ENCODE measurements at regions not wholly inside any gene's neighbourhood (a gene's known extent, or its start where the extent isn't known, plus 50 kb on each side); places are given as distances from the start of the nearest gene placed in this dataset.

DNA sequence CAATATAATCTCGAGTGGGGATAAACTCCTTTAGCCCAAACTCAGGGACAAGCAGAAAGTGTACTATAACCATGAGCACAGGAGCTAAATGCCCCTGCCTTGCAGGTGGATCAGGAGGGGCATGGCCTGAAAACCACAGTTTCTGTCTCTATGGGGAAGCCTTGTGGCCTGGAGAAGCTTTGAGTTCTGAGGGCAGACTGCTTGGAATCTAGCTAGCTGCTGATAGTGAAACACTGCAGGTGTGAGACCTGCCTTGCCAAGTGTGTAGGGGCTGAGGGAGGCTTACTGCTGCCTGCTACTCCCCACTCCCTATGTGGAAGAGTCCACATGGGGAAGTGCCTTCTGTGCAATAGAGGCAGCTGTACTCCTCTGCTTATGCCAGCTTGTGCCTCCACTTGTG lies 352.3 kb upstream of the OR4E1 start:
- ChIA-PET CTCF (interaction anchor here (0.9 kb wide), 1 partner anchor 23 kb away, joined by 6 read pairs; no protein-coding TSS in a partner anchor), POLR2A (no interaction called here)
- no peak for DNase-seq
- H3K9me3 Mint-ChIP-seq: no peaks in the 10 kb centered on the region
- H3K36me3 Mint-ChIP-seq: no peaks in the 10 kb centered on the region
- intact Hi-C loops (cut with micrococcal nuclease): no loop called here
- H3K27me3 Mint-ChIP-seq: no peaks in the 10 kb centered on the region
- H3K4me3 Mint-ChIP-seq: no peak overlapping the region
- no peak overlapping the region for H3K27ac Mint-ChIP-seq
- H3K4me1 Mint-ChIP-seq (ENCODE audit: low read depth): peaks cover 2% of the 10 kb centered on the region

DNA sequence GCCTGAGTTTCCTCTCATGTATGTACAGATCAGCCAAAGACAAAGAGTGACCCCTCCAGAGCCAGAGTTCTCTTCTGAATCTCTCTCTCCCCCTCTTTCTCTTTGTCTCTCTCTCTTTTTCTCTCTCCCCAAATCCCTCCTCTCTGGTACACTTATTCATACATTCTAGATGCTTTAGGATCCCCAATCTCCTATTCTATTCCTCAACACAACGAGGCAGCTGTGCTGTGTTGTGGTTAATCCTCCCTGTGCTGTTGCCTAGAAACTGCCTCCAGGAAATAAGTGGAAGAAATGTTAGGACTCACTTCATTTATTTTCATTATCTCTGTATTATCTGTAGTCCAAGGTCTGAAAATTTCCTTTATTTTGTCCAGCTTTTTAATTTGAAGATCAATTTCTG lies 350.5 kb upstream of the OR4E1 start:
- Mint-ChIP-seq H3K9me3 (no peaks in the 10 kb centered on the region), H3K4me1 (ENCODE audit: low read depth) (peaks cover 2% of the 10 kb centered on the region), H3K36me3 (no peaks in the 10 kb centered on the region), H3K27ac (no peak overlapping the region), H3K4me3 (no peak overlapping the region), H3K27me3 (no peaks in the 10 kb centered on the region)
- intact Hi-C loops (cut with micrococcal nuclease): no loop called here
- POLR2A ChIA-PET: no interaction called here
- CTCF ChIA-PET: no interaction called here
- no peak for DNase-seq

DNA sequence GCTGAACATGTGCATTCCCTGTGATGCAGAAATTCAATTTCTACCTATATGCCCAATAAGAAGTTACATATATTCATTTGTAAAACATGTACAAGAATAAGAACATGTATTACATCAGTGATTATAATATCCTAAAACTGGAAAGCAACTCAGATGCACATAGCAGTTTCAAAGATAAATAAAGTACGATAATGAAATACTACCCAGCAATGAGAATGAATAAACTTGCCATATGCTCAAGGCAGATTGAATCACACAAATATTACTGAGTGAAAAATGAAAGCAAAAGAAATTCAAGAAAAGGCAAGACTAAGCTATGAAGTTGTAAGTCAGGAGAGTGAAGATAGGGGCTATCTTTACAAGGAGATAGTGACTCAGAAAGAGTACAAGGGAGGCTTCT lies 345.3 kb upstream of the OR4E1 start:
- intact Hi-C loops (cut with micrococcal nuclease): no loop called here
- no peak overlapping the region for H3K4me3 Mint-ChIP-seq
- H3K36me3 Mint-ChIP-seq: no peaks in the 10 kb centered on the region
- ChIA-PET POLR2A (no interaction called here), CTCF (interaction anchor here (1.4 kb wide), 1 partner anchor 101 kb away, joined by 5 read pairs; no protein-coding TSS in a partner anchor)
- no peak overlapping the region for H3K27ac Mint-ChIP-seq
- H3K9me3 Mint-ChIP-seq: no peaks in the 10 kb centered on the region
- no peak for DNase-seq
- no peaks in the 10 kb centered on the region for H3K4me1 Mint-ChIP-seq (ENCODE audit: low read depth)
- H3K27me3 Mint-ChIP-seq: no peaks in the 10 kb centered on the region

DNA sequence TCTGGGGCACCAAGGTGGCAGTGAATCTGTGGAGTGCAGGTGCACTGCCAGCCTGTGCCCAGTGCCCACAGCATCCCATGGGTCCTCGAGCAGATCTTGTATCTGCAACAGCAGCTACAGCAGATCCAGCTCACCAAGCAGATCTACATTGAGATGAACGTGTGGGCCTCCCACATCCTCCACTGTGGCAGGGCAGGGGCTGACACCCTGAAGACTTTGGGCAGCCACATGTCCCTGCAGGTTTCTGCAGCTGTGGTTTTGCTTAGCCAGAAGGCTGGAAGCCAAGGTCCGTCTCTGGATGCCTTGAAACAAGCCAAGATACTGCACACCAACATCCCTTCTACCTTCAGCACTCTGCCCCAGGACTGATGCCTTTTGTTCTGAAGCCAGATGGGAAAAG lies 338.8 kb upstream of the OR4E1 start:
- H3K27me3 Mint-ChIP-seq: no peaks in the 10 kb centered on the region
- POLR2A ChIA-PET: no interaction called here
- no peaks in the 10 kb centered on the region for H3K9me3 Mint-ChIP-seq
- CTCF ChIA-PET: no interaction called here
- no peak for DNase-seq
- no peaks in the 10 kb centered on the region for H3K36me3 Mint-ChIP-seq
- H3K4me3 Mint-ChIP-seq: no peak overlapping the region
- intact Hi-C loops (cut with micrococcal nuclease): no loop called here
- no peak overlapping the region for H3K27ac Mint-ChIP-seq
- H3K4me1 Mint-ChIP-seq (ENCODE audit: low read depth): peaks cover 2% of the 10 kb centered on the region

DNA sequence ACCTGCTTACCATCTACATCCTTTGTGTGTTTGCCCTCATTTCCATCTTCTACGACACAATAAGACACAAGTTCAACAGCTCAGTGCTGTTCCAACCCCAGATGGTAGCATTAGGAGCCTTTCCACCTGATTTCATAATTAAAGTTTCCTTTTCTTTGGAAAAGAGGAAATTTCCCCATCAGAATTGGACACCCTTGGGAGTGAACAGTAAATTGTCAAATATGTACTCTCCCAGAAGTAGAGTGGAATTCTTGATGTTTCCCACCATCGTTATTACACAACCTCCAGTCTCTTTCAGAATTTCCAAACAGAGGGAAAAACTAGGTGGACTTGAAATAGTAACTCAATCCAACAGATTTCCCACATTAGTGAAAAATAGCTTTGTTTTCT lies 337.6 kb upstream of the OR4E1 start:
- peaks cover 2% of the 10 kb centered on the region for H3K36me3 Mint-ChIP-seq
- POLR2A ChIA-PET: no interaction called here
- H3K9me3 Mint-ChIP-seq: no peaks in the 10 kb centered on the region
- no peak for DNase-seq
- CTCF ChIA-PET: interaction anchor here (1.3 kb wide), 1 partner anchor 29 kb away, joined by 3 read pairs; no protein-coding TSS in a partner anchor
- H3K27me3 Mint-ChIP-seq: no peaks in the 10 kb centered on the region
- no peak overlapping the region for H3K27ac Mint-ChIP-seq
- H3K4me3 Mint-ChIP-seq: no peak overlapping the region
- peaks cover 13% of the 10 kb centered on the region for H3K4me1 Mint-ChIP-seq (ENCODE audit: low read depth)
- intact Hi-C loops (cut with micrococcal nuclease): no loop called here

DNA sequence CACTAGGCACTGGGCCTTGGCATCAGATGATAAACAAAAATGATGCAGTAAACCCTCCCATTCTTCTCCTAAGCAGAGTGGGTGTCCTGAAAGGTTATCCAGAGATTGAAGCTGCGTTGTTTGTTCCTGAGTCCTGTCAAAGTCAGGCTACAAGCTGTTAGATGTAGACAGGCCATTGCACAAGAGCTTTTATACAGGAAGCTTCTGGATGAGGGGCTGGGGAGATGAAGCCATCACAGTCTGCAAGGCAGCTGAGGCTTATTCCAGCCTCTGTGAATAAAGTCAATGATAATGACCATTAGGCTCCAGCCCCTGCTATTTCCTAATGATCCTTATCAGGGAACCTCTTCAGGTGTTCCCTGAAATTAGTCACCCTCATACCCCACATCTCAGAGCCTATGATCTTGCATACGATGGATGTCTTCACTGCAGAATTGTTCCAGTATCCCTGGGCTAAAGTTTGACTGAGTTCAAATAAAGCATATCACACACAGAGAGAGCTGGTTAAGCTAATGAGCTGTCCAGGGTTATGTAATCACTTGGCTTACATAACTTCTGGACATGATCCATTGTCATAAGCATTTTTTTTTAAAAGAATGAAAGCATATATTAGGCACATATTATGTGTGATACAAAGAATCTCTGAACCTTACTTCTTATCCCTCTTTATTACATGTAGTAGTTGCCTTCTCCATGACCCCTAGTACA lies 337.1 kb upstream of the OR4E1 start:
- CTCF ChIA-PET: interaction anchor here (1.3 kb wide), 1 partner anchor 30 kb away, joined by 3 read pairs; no protein-coding TSS in a partner anchor
- intact Hi-C loops (cut with micrococcal nuclease): no loop called here
- Mint-ChIP-seq H3K9me3 (no peaks in the 10 kb centered on the region), H3K27ac (no peak overlapping the region), H3K36me3 (peaks cover 2% of the 10 kb centered on the region), H3K27me3 (no peaks in the 10 kb centered on the region), H3K4me1 (ENCODE audit: low read depth) (peaks cover 13% of the 10 kb centered on the region), H3K4me3 (no peak overlapping the region)
- POLR2A ChIA-PET: no interaction called here
- no peak for DNase-seq

DNA sequence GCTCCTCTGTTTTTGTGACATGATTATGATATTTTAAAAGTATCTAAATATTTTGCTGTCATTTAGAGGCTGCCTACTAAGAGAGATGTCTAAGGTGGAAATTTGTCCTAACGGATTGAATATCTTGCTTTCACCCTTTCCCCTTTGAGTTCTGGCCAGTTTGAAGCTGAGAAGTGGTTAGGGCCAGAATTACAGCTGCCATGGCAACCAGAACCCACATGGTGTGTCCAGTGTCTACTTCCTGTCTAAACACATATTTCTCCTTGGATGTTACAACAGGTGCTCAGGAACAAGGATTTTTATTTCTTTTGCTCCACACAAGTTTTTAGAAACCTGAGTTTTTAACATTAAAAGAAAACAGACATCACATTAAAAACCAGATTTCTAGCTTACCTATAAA lies 335.1 kb upstream of the OR4E1 start:
- DNase-seq: no peak
- Mint-ChIP-seq H3K27ac (peak overlapping the region; percentile 69), H3K9me3 (no peaks in the 10 kb centered on the region), H3K4me3 (no peak overlapping the region), H3K27me3 (no peaks in the 10 kb centered on the region), H3K4me1 (ENCODE audit: low read depth) (peaks cover 13% of the 10 kb centered on the region), H3K36me3 (peaks cover 2% of the 10 kb centered on the region)
- CTCF ChIA-PET: interaction anchor here (0.6 to 1.5 kb wide), 2 partner anchors 30 to 31 kb away, joined by 3 to 5 read pairs; no protein-coding TSS in a partner anchor
- intact Hi-C loops (cut with micrococcal nuclease): no loop called here
- POLR2A ChIA-PET: no interaction called here

DNA sequence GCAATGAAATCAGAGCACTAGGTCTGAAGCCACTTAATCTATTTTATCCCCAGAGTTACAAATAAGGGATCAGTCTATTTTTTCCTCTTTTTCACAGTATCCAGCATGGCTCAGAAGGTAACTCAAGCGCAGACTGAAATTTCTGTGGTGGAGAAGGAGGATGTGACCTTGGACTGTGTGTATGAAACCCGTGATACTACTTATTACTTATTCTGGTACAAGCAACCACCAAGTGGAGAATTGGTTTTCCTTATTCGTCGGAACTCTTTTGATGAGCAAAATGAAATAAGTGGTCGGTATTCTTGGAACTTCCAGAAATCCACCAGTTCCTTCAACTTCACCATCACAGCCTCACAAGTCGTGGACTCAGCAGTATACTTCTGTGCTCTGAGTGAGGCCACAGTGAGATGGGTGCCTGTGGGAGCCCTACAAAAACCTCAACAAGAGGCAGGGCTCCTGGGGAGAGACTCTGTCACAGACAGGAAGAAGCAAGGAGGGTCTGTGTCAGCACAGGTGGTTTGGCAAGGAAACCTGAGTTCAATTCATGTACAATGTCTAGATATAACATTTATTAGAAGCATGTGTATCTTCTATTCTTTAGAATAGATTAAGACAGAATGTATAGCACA lies 334.3 kb upstream of the OR4E1 start:
- POLR2A ChIA-PET: interaction anchor here (1.0 kb wide), 1 partner anchor 63 kb away, joined by 3 read pairs; no protein-coding TSS in a partner anchor

DNA sequence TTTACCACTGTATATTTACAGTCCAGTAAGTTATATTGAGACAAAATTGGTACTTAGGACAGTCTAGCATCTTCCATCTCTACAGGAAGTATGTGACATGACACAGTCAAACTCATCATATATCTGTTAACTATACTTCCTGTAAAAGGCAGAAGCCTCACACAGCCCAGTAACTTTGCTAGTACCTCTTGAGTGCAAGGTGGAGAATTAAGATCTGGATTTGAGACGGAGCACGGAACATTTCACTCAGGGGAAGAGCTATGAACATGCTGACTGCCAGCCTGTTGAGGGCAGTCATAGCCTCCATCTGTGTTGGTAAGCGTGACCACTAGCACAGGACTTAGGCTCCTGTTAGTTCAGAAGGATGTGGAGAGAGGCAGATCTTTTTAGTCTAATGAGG lies 333.7 kb upstream of the OR4E1 start:
- Mint-ChIP-seq H3K36me3 (peaks cover 2% of the 10 kb centered on the region), H3K27me3 (no peaks in the 10 kb centered on the region), H3K4me1 (ENCODE audit: low read depth) (peaks cover 14% of the 10 kb centered on the region), H3K27ac (peak overlapping the region; percentile 90), H3K9me3 (no peaks in the 10 kb centered on the region), H3K4me3 (peak overlapping the region; percentile 63)
- ChIA-PET CTCF (interaction anchor here (0.8 to 1.9 kb wide), 4 partner anchors 10 to 549 kb away, joined by 3 to 9 read pairs (median 5); no protein-coding TSS in a partner anchor), POLR2A (interaction anchor here (1.0 kb wide), 1 partner anchor 63 kb away, joined by 3 read pairs; no protein-coding TSS in a partner anchor)
- intact Hi-C loops (cut with micrococcal nuclease): no loop called here
- DNase-seq: peak; percentile 31

More for the DNA sequence above, 334.3 kb upstream of the OR4E1 start:
- peaks cover 14% of the 10 kb centered on the region for H3K4me1 Mint-ChIP-seq (ENCODE audit: low read depth)
- H3K27ac Mint-ChIP-seq: peak overlapping the region; percentile 90
- intact Hi-C loops (cut with micrococcal nuclease): no loop called here
- peak overlapping the region; percentile 63 for H3K4me3 Mint-ChIP-seq
- DNase-seq: peak; percentile 28
- no peaks in the 10 kb centered on the region for H3K9me3 Mint-ChIP-seq
- peaks cover 2% of the 10 kb centered on the region for H3K36me3 Mint-ChIP-seq
- CTCF ChIA-PET: interaction anchor here (0.8 to 1.9 kb wide), 4 partner anchors 30 to 549 kb away, joined by 3 to 9 read pairs (median 4); no protein-coding TSS in a partner anchor
- no peaks in the 10 kb centered on the region for H3K27me3 Mint-ChIP-seq

DNA sequence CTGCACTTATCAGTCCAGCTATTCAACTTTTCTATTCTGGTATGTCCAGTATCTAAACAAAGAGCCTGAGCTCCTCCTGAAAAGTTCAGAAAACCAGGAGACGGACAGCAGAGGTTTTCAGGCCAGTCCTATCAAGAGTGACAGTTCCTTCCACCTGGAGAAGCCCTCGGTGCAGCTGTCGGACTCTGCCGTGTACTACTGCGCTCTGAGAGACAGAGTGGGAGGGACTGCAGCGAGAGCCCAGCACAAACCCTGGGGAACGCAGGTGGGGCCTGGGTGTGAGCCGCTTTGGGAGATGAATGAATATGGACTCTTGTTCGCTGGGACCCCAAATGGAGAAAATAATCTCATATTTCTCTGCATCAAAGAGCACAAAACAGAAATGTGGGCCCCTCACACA lies 329.8 kb upstream of the OR4E1 start:
- CTCF ChIA-PET: interaction anchor here (1.0 to 2.8 kb wide), 12 partner anchors 13 to 567 kb away, joined by 3 to 14 read pairs (median 5); no protein-coding TSS in a partner anchor
- no peaks in the 10 kb centered on the region for H3K27me3 Mint-ChIP-seq

DNA sequence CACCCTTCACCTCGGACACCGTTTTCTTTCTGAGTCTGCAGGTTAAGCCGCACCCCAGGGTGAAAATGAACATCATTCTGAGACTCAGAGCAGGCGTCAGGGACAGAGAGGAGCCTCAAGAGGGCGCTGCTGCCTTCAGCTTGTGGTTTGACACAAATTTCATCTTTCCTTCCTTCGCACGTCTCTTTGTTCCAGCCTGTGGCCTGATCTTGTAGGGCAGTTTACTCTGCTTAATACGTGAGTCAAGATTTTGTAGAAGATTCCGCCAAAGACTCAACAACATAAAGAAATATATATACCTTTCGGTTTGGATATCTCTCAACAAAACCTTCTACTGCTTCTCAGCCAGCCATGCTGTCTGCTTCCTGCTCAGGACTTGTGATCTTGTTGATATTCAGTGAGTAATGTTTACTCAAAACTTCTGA lies 329.3 kb upstream of the OR4E1 start:
- peak overlapping the region; percentile 80 for H3K27ac Mint-ChIP-seq
- H3K4me3 Mint-ChIP-seq: peak overlapping the region; percentile 71
- peak; percentile 85 for DNase-seq
- POLR2A ChIA-PET: interaction anchor here (0.7 to 1.4 kb wide), 6 partner anchors 10 to 553 kb away, joined by 3 to 6 read pairs (median 4); no protein-coding TSS in a partner anchor
- H3K9me3 Mint-ChIP-seq: no peaks in the 10 kb centered on the region
- CTCF ChIA-PET: interaction anchor here (0.9 to 2.8 kb wide), 13 partner anchors 12 to 568 kb away, joined by 3 to 14 read pairs (median 5); no protein-coding TSS in a partner anchor
- H3K4me1 Mint-ChIP-seq (ENCODE audit: low read depth): peaks cover 19% of the 10 kb centered on the region
- intact Hi-C loops (cut with micrococcal nuclease): loop anchor here (2.0 kb wide), 2 partner anchors 38 to 68 kb away; no protein-coding TSS in a partner anchor
- no peaks in the 10 kb centered on the region for H3K27me3 Mint-ChIP-seq
- peaks cover 2% of the 10 kb centered on the region for H3K36me3 Mint-ChIP-seq

More for the DNA sequence above, 329.8 kb upstream of the OR4E1 start:
- intact Hi-C loops (cut with micrococcal nuclease): loop anchor here (2.0 kb wide), 2 partner anchors 37 to 67 kb away; no protein-coding TSS in a partner anchor
- peak; percentile 21 for DNase-seq
- POLR2A ChIA-PET: interaction anchor here (0.7 to 1.4 kb wide), 5 partner anchors 11 to 527 kb away, joined by 3 to 6 read pairs (median 5); no protein-coding TSS in a partner anchor
- H3K36me3 Mint-ChIP-seq: peaks cover 2% of the 10 kb centered on the region
- H3K4me3 Mint-ChIP-seq: peak overlapping the region; percentile 71
- H3K9me3 Mint-ChIP-seq: no peaks in the 10 kb centered on the region
- peak overlapping the region; percentile 80 for H3K27ac Mint-ChIP-seq
- peaks cover 19% of the 10 kb centered on the region for H3K4me1 Mint-ChIP-seq (ENCODE audit: low read depth)

DNA sequence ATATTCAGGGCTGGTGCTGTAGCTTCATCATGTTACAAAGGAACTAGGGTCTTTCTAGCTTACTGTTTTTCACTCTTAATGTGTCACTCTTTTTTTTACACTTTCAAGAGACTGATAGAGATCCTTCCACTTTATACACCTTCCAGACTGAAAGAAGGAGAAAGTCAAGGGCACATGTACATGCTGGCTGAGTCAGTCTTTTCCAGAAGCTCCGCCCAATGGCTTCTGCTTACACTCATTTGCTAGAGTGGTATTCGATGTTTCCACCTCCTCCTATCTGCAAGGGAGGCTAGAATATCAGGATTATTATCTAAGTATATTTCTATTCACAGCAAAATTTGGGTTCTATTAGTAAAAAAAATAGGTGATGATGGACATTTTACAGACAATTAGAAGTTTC lies 325.8 kb upstream of the OR4E1 start:
- peak; percentile 33 for DNase-seq
- POLR2A ChIA-PET: interaction anchor here (0.6 to 2.2 kb wide), 8 partner anchors 11 to 562 kb away, joined by 3 to 6 read pairs (median 4); no protein-coding TSS in a partner anchor
- Mint-ChIP-seq H3K36me3 (peaks cover 5% of the 10 kb centered on the region), H3K9me3 (no peaks in the 10 kb centered on the region), H3K27ac (peak overlapping the region; percentile 91), H3K27me3 (no peaks in the 10 kb centered on the region), H3K4me1 (ENCODE audit: low read depth) (peaks cover 11% of the 10 kb centered on the region), H3K4me3 (peak overlapping the region; percentile 78)
- intact Hi-C loops (cut with micrococcal nuclease): loop anchor here (1.0 to 10.0 kb wide), 2 partner anchors 11 to 735 kb away; partner anchors contain the start of gene HNRNPC
- CTCF ChIA-PET: interaction anchor here (0.6 to 2.6 kb wide), 6 partner anchors 11 to 571 kb away, joined by 3 to 22 read pairs (median 6); no protein-coding TSS in a partner anchor
